Liver (tissue), 8 donors: ENCODE measurements at regions not wholly inside any gene's neighbourhood (a gene's known extent, or its start where the extent isn't known, plus 50 kb on each side); places are given as distances from the start of the nearest gene placed in this dataset.

ENCODE experiments used
- DNase-seq: peaks from one replicate; pipeline ENCODE4 v3.0.0-alpha.2; 2017; ENCODE audit warnings: low spot score
- H3K27ac ChIP-seq, 2 donors: one replicate each; pipeline ENCODE4 v1.7.0; 2013; ENCODE audit warnings: inconsistent platforms in 2 of 2, low read length in 2 of 2, control low read depth in 1 of 2, low read depth in 1 of 2, mild to moderate bottlenecking in 1 of 2
- H3K27me3 ChIP-seq, 4 donors: one replicate each; pipeline versions ENCODE4 v1.6.1 to v1.7.0; 2013; ENCODE audit warnings: low read length in 3 of 4, inconsistent platforms in 1 of 4, mild to moderate bottlenecking in 1 of 4, moderate library complexity in 1 of 4; ENCODE audit not compliant: control insufficient read depth in 4 of 4, insufficient read depth in 4 of 4
- H3K36me3 ChIP-seq, 4 donors: one replicate each; pipeline versions ENCODE4 v1.6.1 to v1.7.0; 2013; ENCODE audit warnings: low read length in 3 of 4, mild to moderate bottlenecking in 3 of 4, low read depth in 1 of 4, moderate library complexity in 1 of 4; ENCODE audit not compliant: control insufficient read depth in 4 of 4, insufficient read depth in 3 of 4
- H3K4me1 ChIP-seq, 4 donors: one replicate each; pipeline versions ENCODE4 v1.6.1 to v1.7.0; 2013; ENCODE audit warnings: low read length in 3 of 4, mild to moderate bottlenecking in 3 of 4, moderate library complexity in 1 of 4; ENCODE audit not compliant: control insufficient read depth in 4 of 4, insufficient read depth in 4 of 4
- H3K4me3 ChIP-seq, 3 donors: one replicate each; pipeline versions ENCODE4 v1.6.1 to v1.7.0; 2013; ENCODE audit warnings: low read length in 3 of 3, control low read depth in 1 of 3, low read depth in 1 of 3, mild to moderate bottlenecking in 1 of 3
- H3K9ac ChIP-seq, 2 donors: one replicate each; pipeline ENCODE4 v1.7.0; 2013; ENCODE audit warnings: low read length in 2 of 2, mild to moderate bottlenecking in 2 of 2, moderate library complexity in 2 of 2, control low read depth in 1 of 2, low read depth in 1 of 2
- H3K9me3 ChIP-seq, 4 donors: one replicate each; pipeline versions ENCODE4 v1.6.1 to v1.7.0; 2013; ENCODE audit warnings: low read length in 3 of 4; ENCODE audit not compliant: control insufficient read depth in 4 of 4
- EGR1 ChIP-seq, 2 donors: IDR thresholded peaks; 2 replicates each; pipeline ENCODE4 v1.6.1; 2016 to 2018; ENCODE audit warnings: antibody characterized with exemption in 2 of 2, low read depth in 2 of 2
- FOXA1 ChIP-seq: IDR thresholded peaks from 2 replicates; pipeline ENCODE4 v1.6.1; 2016; ENCODE audit warnings: antibody characterized with exemption
- FOXA2 ChIP-seq: IDR thresholded peaks from 2 replicates; pipeline ENCODE4 v1.6.1; 2016; ENCODE audit warnings: antibody characterized with exemption
- GABPA ChIP-seq, 2 donors: IDR thresholded peaks in 1 of 2; conservative IDR thresholded peaks in 1 of 2; 2 replicates each; pipeline ENCODE4 v1.6.1; 2016; ENCODE audit warnings: antibody characterized with exemption in 2 of 2, mild to moderate bottlenecking in 1 of 2, moderate library complexity in 1 of 2
- HNF4A ChIP-seq, 2 donors: conservative IDR thresholded peaks; 2 replicates each; pipeline ENCODE4 v1.6.1; 2016; ENCODE audit warnings: antibody characterized with exemption in 2 of 2, mild to moderate bottlenecking in 2 of 2
- HNF4G ChIP-seq: IDR thresholded peaks from 2 replicates; pipeline ENCODE4 v1.6.1; 2016; ENCODE audit warnings: antibody characterized with exemption
- JUND ChIP-seq, 2 donors: IDR thresholded peaks; 2 replicates each; pipeline ENCODE4 v1.6.1; 2016; ENCODE audit warnings: antibody characterized with exemption in 2 of 2
- NR2F2 ChIP-seq: IDR thresholded peaks from 2 replicates; pipeline ENCODE4 v1.6.1; 2016; ENCODE audit warnings: antibody characterized with exemption
- RAD21 ChIP-seq, 2 donors: IDR thresholded peaks; 2 replicates each; pipeline ENCODE4 v1.6.1; 2016; ENCODE audit warnings: antibody characterized with exemption in 2 of 2, mild to moderate bottlenecking in 2 of 2
- RXRA ChIP-seq, 2 donors: IDR thresholded peaks; 2 replicates each; pipeline ENCODE4 v1.6.1; 2017 to 2018; ENCODE audit warnings: antibody characterized with exemption in 2 of 2, mild to moderate bottlenecking in 1 of 2
- SP1 ChIP-seq: IDR thresholded peaks from 2 replicates; pipeline ENCODE4 v1.6.1; 2018; ENCODE audit warnings: antibody characterized with exemption, mild to moderate bottlenecking
- TAF1 ChIP-seq: conservative IDR thresholded peaks from 2 replicates; pipeline ENCODE4 v1.6.1; 2016; ENCODE audit warnings: antibody characterized with exemption, mild to moderate bottlenecking
- YY1 ChIP-seq: IDR thresholded peaks from 2 replicates; pipeline ENCODE4 v1.6.1; 2016; ENCODE audit warnings: antibody characterized with exemption, mild to moderate bottlenecking
- WGBS: extraction: QIAGEN DNeasy Blood & Tissue Kit; methylation state at CpG from one replicate; pipeline ENCODE4 v1.1.7; 2013; 5-methylcytosine and 5-hydroxymethylcytosine counted together
- TF ChIP-seq, protein P1 (sequence below): fragments of 150-350 bp; IDR thresholded peaks from 2 replicates; pipeline ENCODE4 v1.5.1; 2017; ENCODE audit warnings: improper control_type of control experiment, low read depth, low read length; ENCODE audit not compliant: missing input control
- TF ChIP-seq, protein P2 (sequence below): IDR thresholded peaks from 2 replicates; pipeline ENCODE4 v1.6.1; 2016; ENCODE audit warnings: antibody characterized with exemption
- TF ChIP-seq, protein P3 (sequence below): IDR thresholded peaks from 2 replicates; pipeline ENCODE4 v1.6.1; 2016; ENCODE audit warnings: antibody characterized with exemption, mild to moderate bottlenecking
- TF ChIP-seq, protein P4 (sequence below): IDR thresholded peaks from 2 replicates; pipeline ENCODE4 v1.6.1; 2016; ENCODE audit warnings: antibody characterized with exemption
- TF ChIP-seq, protein P5 (sequence below): IDR thresholded peaks from 2 replicates; pipeline ENCODE4 v1.6.1; 2016; ENCODE audit warnings: antibody characterized with exemption
- donor health status: healthy.
- donor health status: healthy.
- donor health status: healthy.
- donor health status: healthy.
- donor health status: healthy.

DNA sequence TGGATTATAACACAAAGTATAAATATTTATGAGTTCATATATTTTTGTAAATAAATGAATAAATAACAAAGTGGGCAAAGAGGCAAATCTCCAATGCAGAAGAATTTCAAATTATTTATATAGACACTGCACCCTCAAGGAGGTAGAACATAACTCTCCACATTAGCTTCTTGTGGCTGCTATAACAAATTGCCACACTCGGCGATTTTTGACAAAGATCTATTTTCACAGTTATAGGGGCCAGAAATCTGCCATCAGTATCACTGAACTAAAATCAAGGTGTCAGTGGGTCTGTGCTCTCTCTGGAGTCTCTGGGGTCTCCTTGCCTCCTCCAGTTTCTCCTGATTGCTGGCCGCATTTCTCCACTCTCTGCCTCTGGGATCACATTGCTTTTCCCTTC lies 92.0 kb upstream of the FAM136A start:
- Histone ChIP-seq H3K36me3 (no peaks in the 10 kb centered on the region), H3K4me1 (no peaks in the 10 kb centered on the region), H3K9ac (no peak overlapping the region), H3K27me3 (no peaks in the 10 kb centered on the region), H3K9me3 (no peaks in the 10 kb centered on the region), H3K4me3 (no peak overlapping the region), H3K27ac (no peak overlapping the region)
- WGBS = 89% methylated on average over 3 of the region's 3 CpGs
- no peak for TF ChIP-seq TAF1
- TF ChIP-seq FOXA1 = no peak
- no peak for TF ChIP-seq EGR1 (IDR thresholded peaks at IDR 0.05; ENCODE audit: low read depth in 2 of 2)
- TF ChIP-seq, protein P1, sequence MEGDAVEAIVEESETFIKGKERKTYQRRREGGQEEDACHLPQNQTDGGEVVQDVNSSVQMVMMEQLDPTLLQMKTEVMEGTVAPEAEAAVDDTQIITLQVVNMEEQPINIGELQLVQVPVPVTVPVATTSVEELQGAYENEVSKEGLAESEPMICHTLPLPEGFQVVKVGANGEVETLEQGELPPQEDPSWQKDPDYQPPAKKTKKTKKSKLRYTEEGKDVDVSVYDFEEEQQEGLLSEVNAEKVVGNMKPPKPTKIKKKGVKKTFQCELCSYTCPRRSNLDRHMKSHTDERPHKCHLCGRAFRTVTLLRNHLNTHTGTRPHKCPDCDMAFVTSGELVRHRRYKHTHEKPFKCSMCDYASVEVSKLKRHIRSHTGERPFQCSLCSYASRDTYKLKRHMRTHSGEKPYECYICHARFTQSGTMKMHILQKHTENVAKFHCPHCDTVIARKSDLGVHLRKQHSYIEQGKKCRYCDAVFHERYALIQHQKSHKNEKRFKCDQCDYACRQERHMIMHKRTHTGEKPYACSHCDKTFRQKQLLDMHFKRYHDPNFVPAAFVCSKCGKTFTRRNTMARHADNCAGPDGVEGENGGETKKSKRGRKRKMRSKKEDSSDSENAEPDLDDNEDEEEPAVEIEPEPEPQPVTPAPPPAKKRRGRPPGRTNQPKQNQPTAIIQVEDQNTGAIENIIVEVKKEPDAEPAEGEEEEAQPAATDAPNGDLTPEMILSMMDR = no peak
- TF ChIP-seq JUND (IDR thresholded peaks at IDR 0.05) = no peak
- no peak for TF ChIP-seq NR2F2
- TF ChIP-seq, protein P2, sequence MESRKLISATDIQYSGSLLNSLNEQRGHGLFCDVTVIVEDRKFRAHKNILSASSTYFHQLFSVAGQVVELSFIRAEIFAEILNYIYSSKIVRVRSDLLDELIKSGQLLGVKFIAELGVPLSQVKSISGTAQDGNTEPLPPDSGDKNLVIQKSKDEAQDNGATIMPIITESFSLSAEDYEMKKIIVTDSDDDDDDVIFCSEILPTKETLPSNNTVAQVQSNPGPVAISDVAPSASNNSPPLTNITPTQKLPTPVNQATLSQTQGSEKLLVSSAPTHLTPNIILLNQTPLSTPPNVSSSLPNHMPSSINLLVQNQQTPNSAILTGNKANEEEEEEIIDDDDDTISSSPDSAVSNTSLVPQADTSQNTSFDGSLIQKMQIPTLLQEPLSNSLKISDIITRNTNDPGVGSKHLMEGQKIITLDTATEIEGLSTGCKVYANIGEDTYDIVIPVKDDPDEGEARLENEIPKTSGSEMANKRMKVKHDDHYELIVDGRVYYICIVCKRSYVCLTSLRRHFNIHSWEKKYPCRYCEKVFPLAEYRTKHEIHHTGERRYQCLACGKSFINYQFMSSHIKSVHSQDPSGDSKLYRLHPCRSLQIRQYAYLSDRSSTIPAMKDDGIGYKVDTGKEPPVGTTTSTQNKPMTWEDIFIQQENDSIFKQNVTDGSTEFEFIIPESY = no peak
- TF ChIP-seq FOXA2 = no peak
- TF ChIP-seq SP1 = no peak
- no peak for DNase-seq

DNA sequence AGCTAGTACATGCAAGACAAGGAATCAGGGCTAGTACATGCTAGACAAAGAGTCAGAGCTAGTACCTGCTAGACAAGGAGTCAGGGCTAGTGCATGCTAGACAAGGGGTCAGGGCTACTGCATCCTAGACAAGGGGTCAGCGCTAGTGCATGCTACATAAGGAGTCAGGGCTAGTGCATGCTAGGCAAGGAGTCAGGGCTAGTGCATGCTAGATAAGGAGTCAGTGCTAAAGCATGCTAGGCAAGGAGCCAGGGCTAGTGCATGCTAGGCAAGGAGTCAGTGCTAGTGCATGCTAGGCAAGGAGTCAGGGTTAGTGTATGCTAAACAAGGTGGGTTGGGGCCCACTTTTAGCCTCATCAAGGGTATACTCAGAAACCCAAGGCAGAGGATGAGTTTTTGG lies 90.1 kb upstream of the FAM136A start:
- no peak for DNase-seq
- H3K27me3 ChIP-seq = no peaks in the 10 kb centered on the region
- H3K9ac ChIP-seq = no peak overlapping the region
- WGBS = 98% methylated on average over 1 of the region's 1 CpG
- H3K36me3 ChIP-seq = no peaks in the 10 kb centered on the region
- H3K27ac ChIP-seq = no peak overlapping the region
- no peaks in the 10 kb centered on the region for H3K9me3 ChIP-seq
- peak overlapping the region in 1 of 3 donors; percentile 20 for H3K4me3 ChIP-seq
- TF ChIP-seq, protein P3, sequence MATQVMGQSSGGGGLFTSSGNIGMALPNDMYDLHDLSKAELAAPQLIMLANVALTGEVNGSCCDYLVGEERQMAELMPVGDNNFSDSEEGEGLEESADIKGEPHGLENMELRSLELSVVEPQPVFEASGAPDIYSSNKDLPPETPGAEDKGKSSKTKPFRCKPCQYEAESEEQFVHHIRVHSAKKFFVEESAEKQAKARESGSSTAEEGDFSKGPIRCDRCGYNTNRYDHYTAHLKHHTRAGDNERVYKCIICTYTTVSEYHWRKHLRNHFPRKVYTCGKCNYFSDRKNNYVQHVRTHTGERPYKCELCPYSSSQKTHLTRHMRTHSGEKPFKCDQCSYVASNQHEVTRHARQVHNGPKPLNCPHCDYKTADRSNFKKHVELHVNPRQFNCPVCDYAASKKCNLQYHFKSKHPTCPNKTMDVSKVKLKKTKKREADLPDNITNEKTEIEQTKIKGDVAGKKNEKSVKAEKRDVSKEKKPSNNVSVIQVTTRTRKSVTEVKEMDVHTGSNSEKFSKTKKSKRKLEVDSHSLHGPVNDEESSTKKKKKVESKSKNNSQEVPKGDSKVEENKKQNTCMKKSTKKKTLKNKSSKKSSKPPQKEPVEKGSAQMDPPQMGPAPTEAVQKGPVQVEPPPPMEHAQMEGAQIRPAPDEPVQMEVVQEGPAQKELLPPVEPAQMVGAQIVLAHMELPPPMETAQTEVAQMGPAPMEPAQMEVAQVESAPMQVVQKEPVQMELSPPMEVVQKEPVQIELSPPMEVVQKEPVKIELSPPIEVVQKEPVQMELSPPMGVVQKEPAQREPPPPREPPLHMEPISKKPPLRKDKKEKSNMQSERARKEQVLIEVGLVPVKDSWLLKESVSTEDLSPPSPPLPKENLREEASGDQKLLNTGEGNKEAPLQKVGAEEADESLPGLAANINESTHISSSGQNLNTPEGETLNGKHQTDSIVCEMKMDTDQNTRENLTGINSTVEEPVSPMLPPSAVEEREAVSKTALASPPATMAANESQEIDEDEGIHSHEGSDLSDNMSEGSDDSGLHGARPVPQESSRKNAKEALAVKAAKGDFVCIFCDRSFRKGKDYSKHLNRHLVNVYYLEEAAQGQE = no peak
- TF ChIP-seq, protein P1 = no peak
- no peak for TF ChIP-seq GABPA (IDR thresholded peaks at IDR 0.05 in 1 of 2, conservative IDR thresholded peaks at IDR 0.05 in 1 of 2)
- no peak for TF ChIP-seq HNF4A (conservative IDR thresholded peaks at IDR 0.05)
- no peak for TF ChIP-seq HNF4G
- TF ChIP-seq, protein P2 = no peak
- TF ChIP-seq JUND (IDR thresholded peaks at IDR 0.05) = no peak
- TF ChIP-seq TAF1 = no peak
- no peak for TF ChIP-seq FOXA2
- TF ChIP-seq EGR1 (IDR thresholded peaks at IDR 0.05; ENCODE audit: low read depth in 2 of 2) = no peak
- no peak for TF ChIP-seq NR2F2
- TF ChIP-seq, protein P4, sequence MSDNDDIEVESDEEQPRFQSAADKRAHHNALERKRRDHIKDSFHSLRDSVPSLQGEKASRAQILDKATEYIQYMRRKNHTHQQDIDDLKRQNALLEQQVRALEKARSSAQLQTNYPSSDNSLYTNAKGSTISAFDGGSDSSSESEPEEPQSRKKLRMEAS = no peak
- TF ChIP-seq RAD21 (IDR thresholded peaks at IDR 0.05) = no peak
- TF ChIP-seq, protein P5, sequence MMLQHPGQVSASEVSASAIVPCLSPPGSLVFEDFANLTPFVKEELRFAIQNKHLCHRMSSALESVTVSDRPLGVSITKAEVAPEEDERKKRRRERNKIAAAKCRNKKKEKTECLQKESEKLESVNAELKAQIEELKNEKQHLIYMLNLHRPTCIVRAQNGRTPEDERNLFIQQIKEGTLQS = no peak
- no peak for TF ChIP-seq FOXA1
- no peak for TF ChIP-seq SP1
- no peak for TF ChIP-seq RXRA (IDR thresholded peaks at IDR 0.05)
- no peak for TF ChIP-seq YY1
- H3K4me1 ChIP-seq = no peaks in the 10 kb centered on the region
